ENCODE measurements at regions not wholly inside any gene's neighbourhood (a gene's known extent, or its start where the extent isn't known, plus 50 kb on each side); places are given as distances from the start of the nearest gene placed in this dataset.
A peak's percentile ranks its signal among the peaks of the same experiment; 100 is the strongest.
"Not testable (repeated sequence)": the region's sequence is repeated elsewhere in the genome, so short reads cannot be mapped to it uniquely, and the experiment has no call there.

DNA sequence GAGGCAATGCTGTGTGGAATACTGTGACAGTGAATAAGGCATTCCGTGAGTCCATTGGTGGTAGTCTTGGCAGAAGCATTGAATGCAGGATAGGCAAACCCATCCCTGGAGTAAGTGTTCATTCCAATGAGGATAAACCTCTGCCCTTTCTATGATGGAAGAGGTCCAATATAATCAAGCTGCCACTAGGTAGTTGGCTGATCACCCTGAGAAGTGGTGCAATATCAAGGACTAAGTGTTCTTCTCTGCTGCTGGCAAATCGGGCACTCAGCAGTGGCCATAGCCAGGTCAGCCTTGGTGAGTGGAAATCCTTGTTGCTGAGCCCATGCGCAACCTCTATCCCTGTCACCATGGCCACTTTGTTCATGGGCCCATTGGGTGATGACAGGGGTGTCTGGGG, 70.1 kb downstream of the FBXO4 start:
- DNase-seq (ENCODE audit: low read depth): no peak

DNA sequence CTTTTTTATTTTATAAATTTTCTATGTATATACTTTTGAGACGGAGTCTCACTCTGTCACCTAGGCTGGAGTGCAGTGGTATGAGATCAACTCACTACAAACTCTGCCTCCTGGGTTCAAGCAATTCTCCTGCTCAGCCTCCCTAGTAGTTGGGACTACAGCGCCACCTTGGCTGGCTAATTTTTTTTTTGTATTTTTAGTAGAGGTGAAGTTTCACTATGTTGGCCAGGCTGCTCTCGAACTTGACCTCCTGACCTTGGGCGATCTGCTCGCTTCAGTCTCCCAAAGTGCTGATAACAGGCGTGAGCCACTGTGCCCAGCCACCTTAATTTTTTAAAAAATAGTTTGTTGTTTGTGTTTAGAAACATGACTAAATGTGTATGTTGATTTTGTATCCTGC, 76.6 kb downstream of the FBXO4 start:
- no peak for DNase-seq (ENCODE audit: low read depth)

DNA sequence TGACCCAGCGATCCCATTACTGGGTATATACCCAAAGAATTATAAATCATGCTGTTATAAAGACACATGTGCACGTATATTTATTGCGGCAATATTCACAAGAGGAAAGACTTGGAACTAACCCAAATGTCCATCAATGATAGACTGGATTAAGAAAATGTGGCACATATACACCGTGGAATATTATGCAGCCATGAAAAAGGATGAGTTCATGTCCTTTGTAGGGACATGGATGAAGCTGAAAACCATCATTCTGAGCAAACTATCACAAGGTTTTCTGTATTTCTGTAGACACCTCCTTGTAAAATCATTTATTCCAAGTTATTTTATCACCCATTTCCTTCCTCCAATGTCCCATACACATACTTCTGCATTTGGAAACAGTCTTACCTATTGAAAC, 78.8 kb downstream of the FBXO4 start:
- DNase-seq (ENCODE audit: low read depth): not testable (repeated sequence)

DNA sequence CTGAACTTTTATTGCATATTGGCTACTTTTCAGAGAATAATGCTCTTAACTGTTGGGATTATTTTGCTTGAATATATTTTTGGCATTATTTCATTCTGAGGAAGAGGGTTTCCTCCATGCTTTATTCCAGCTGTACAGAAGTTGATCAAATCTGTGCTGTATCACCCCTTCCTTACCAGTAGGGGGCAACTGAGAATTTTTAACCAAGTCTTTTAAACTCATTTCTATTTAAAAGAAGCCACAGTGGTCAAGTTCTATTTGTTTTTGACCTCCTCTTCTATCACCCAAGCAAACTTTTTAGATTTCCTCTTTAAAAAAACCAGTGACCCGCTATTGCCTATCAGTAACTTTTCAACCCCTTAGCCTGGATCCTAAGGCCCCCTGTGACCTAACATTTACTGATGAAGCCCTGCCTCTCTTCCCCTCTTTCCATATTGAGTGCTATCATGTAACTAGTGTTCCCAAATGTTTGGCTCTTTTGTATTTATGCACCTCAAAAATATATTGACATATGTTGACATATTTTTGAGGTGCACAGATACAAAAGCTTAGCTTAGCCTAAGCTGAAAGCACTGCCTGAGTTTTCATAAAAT, 80.6 kb downstream of the FBXO4 start:
- peak; percentile 24 for DNase-seq (ENCODE audit: low read depth)

DNA sequence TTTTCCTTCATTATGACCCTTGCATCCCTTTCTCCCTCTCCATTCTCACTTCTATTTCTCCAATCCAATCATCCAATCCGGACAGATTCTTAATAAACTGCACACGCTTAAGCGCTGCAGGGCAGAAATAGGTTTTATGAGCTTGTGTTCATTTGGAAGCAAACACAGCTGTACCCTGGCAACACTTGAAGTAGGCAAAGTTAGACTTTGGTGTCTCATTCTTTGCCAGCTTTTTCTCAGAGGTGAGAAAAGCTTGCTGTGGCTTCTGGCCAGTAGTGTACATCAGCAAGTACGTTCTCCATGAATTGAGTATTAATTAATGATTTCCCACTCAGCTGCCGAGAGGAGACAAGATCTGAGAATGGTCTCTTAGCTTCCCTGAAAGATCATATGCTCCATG, 88.5 kb downstream of the FBXO4 start:
- DNase-seq (ENCODE audit: low read depth): no peak

DNA sequence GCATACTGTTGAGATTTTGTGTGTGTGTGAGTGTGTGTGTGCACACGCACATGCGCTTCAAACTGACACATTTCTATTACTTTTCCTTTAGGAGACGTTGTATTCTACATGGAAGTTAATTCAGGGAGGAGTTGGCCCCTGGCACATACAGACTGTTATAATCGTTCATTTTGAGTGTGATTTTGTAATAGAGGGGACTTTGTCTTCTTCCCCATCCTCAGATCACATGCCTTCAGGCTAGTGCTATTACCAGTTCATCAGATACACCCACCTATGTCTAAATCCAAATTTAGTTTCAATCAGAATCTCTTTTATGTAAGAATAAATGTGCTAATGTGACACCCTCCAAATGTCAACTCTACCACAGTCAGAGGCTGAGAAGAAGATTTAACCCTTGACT, 90.2 kb downstream of the FBXO4 start:
- DNase-seq (ENCODE audit: low read depth): no peak

DNA sequence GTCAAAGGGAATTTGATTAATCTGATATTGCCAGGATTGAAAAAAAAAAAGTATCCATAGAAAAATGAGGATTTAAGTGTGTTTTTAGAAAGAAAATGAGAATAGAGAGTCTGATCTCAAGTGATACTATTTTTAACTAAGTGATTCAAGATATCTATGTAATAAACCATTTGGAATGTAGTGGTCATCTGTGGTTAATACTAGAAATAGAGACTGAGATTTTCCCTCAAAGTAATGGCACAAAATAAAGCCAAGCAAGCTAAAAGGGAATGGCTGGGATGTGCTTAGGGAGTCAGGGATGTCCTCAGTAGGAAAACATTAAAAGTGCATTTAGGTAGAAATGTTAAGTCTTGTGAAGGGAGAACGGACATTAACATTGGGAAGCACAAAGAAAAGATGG, 90.6 kb downstream of the FBXO4 start:
- no peak for DNase-seq (ENCODE audit: low read depth)

DNA sequence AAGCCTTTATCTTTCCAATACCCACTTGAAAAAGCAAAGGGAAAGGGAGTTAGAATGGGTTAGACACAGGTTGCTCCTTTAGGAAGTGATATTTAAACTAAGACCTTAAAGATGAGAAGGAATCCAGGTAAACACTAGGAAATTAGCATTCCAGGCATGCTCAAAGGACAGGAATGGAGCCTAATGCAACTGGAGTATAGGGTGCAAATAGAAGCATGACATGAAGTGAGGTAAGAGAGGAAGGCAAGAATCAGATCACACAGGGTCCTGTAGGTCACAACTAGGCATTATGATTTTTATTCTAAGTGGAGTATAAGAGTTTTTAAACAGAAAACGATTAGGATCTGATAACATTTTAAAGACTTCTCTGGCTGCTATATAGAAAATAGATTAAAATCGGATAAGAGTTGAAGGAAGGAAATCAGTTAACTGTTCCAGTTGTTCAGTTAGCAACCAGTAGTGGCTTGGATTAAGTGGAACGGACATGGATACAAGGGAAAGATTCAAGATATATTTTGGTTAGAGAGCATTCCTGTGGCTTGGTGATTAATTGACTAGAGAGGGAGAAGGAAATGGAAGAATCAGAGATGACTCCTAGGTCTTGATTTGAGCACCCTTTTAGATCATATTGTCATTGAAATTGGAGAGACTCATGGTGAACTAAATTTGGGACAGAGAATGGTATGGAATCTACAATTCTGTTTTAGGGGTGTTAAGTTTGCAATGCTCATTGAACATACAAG, 95.9 kb downstream of the FBXO4 start:
- no peak for DNase-seq (ENCODE audit: low read depth)

DNA sequence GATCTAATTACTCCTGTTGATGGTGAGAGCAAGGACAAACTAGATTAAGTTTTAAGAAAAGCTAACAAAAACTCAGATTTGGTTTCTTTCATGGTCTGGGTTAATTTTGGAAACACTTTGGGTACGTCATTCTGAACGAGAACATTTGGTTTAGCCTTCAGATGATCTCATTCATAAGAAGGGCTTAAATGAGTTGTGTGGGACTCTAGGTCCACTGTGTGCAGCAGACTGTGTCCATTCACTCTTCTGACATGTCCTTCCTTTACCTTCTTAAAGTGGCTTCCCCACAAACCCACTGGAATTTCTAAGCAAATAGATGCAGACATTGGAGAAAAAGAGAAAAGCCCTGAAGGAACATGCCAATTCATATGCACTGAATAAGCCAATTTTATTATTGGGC, 96.8 kb downstream of the FBXO4 start:
- no peak for DNase-seq (ENCODE audit: low read depth)

DNA sequence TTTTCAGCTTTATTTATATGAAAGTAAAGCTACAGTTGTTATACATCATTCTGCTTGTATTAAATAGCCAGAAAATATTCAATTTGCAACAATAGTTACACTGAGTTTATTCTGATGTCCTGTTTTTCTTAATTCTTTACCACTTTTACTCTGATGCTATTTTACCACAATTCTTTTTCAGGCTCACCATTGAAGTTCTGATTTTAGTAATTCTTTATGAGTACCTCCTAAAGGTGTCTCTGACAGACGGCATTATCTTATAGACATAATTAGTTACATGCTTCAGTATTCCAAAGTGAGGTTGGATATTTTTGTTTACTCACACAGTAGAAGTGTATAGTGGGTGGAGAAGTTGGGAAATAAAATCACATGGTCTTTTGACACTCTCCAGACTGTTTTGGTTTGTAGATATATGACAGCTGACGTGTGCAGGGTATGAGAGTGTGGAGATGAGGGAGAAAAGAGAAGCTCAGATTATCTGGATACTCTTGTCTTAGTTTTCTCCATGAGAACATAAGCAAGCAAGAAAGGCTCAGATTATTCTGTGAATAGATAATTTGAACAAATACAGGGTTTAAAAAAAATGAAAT, 97.4 kb downstream of the FBXO4 start:
- DNase-seq (ENCODE audit: low read depth): no peak

DNA sequence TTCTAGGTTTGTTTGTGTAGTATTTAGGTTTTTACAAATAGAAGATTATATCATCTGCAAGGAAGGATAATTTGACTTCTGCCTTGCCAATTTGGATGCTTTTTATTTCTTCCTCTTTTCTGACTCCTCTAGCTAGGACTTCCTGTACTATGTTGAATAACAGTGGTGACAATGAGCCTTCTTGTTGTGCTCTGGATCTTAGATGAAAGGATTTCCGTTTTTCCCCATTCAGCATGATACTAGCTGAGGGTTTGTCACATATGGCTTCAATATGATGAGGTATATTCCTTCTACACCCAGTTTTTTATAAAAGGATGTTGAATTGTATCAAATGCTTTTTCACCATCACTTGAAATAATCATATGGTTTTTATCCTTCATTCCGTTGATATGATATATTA, 101.4 kb downstream of the FBXO4 start:
- DNase-seq (ENCODE audit: low read depth): no peak

DNA sequence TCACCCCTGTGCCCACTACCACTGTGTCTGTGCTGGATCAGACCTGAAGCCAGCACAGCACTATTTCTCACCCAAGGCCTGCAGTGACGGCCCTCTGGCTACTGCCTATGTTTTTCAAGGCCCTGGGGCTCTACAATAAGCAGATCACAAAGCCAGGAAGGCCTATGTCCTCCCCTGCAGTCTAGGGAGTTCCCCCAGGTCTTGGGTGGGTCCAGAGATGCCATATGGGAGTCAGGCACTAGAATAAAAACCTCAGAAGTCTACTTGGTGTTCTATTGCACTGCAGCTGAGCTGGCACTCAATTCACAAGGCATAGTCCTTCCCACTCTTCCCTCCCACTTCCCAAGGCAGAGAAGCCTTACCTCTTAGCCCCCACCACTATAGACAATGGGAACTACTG, 107.1 kb downstream of the FBXO4 start:
- no peak for DNase-seq (ENCODE audit: low read depth)

DNA sequence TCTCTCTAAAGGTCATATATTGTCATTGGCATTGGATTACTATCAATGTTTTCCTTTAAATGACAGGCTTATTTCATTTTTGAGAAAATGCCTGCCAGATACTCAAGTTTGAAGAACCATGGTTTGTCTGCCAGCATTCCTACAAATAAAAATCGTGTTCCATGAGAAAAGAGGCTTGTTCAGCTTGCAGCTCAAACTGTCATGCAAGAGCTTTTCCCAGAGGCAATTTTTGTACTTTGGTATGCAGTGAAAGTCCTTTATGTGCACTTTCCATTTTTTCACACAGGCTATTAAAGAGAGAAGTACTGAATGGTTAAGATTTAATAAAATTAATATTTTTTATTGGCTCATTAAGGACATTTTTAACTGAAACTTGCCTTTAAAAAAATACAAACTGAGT, 110.4 kb downstream of the FBXO4 start:
- DNase-seq (ENCODE audit: low read depth): no peak

DNA sequence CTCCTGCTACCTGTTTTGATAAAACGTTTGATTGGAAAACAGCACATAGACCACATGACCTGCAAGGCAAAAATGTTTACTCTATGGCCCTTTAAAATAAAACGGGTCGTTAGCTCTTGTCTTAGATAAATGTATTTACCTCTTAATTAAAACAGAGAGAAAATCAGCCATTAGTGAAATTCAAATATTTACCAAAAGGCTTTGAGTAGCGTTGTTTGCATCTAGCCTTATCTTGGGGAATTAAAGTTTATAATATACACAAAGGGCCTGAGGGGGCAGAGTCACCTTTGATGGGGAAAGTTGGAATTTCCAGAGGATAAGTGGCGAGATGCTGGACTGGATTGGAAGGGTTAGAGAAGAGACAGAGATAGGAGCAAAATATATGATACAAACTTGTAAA, 111.3 kb downstream of the FBXO4 start:
- no peak for DNase-seq (ENCODE audit: low read depth)

DNA sequence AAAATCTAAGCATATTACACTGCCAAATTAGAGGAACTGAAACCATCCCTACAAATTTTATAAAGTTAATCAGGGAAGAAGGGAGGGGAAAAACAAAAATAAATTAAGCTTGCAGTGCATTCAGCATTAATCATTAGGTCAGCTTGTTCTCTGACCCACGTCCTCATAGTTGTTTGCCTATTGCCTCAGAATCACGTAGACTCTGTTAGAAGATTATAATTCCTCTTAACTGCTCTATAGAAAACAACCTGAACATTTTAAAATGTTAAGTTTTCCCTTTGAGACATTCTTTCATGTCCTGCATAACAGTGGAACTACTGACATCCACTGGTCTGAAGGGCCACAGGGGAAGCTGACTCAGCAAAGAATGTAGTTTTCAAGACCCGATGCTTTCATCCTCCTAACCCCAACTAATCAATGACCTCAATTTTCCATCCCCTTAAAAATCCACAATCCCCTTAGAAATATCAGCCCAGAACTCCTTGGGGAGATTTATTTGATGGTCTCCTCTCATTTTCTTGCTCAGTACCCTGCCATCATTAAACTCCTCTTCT, 112.4 kb downstream of the FBXO4 start:
- DNase-seq (ENCODE audit: low read depth): no peak

DNA sequence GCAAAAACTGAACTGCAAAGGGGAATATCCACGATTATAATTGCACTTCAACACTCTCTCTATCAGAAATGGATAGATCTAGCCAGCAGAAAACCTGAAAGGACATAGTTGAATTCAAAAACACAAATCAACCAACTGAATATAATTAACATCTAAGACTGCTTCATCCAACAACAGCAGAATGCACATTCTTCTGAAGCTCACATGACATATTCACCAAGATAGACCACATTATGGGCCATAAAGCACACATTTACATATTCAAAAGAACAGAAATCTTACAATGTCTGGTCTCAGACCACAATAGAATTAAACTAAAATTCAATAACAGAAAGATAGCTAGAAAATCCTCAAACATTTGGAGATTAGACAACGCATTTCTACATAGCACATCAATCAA, 118.3 kb downstream of the FBXO4 start:
- no peak for DNase-seq (ENCODE audit: low read depth)

DNA sequence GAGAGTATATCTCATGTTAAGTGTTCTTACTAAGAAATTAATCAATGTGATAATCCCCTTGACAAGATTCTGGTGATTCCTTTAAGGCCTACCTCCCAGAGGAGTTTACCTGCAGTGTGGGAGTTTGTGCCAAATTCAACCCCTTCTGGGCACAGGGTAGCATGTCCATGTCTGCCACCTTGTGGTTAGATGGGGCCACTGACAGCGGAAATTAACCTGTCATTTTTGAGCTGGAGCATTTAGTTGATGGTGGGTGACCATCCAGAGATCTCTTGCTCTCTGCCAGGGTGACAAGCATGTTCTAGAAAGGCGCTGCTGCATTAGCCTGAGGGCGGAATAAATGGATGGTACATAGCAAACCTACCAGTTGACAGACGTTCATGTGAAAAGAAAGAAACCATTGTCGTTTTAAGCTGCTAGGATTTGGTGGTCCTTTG, 132.2 kb downstream of the FBXO4 start:
- no peak for DNase-seq (ENCODE audit: low read depth)

DNA sequence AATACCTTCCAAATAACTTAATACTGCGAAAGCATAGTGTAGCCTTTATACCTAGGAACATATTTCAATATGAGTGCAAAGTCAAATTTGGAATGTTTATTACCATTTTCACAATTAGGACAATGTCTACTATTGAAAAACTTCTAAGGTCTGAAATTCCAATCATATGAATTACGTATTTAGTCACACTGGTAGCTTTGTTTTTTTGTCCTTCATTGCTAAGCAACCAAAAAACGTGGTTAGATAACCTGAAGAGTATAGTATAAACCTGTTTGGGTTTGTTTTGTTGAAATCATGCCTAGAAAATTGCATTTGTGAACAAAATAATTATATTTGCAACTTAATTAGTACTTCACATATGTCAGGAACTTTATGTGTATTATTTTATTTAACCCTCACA, 134.2 kb downstream of the FBXO4 start:
- no peak for DNase-seq (ENCODE audit: low read depth)

DNA sequence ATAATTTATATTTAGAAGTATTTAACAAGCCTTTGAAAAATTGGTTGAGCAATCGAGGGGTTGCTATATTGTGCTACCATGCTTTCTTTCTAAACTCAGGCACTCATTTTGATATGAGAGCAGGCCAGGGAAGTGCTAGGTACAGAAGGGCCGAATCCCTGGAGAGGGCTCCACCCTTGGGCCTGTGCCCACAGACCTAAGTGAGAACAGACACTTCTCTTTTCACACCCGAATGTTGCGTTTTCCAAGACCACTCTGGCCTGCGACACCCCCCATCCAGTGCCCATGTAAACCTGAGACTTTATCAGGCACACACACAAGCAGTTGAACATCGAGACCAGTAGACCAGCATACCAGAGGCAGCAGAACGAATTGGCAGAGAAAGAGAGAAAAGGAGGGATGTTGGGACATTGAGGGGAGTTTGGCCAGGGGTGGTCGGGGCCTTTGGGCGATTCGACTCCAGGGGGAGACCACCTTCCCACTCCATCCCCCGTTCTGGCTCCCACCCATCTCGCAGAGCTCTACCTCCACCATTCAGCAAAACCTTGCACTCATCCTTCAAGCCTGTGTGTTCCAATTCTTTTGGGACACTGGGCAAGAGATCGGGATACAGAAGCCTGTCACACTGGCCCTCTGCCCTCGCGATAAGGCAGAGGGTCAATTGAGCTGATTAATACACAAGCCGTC, 134.8 kb downstream of the FBXO4 start:
- DNase-seq (ENCODE audit: low read depth): no peak

DNA sequence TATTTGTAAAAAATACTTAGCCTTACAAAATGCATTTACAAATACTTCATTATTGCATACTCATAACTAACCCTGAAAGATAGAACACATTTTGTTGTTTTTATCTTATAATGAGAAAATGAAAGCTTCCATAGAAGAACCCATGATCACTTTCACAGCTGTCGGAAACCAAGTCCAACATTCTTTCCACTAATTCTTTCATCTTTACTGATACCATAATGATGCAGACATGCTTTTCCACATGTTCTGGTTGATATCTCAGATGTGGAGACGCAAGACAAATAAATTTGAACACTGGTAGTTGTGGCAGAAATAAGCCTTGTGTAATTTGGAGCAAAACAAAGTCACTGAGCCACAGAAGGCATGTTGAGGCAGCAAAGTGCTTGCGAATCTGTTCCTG, 136.0 kb downstream of the FBXO4 start:
- no peak for DNase-seq (ENCODE audit: low read depth)

DNA sequence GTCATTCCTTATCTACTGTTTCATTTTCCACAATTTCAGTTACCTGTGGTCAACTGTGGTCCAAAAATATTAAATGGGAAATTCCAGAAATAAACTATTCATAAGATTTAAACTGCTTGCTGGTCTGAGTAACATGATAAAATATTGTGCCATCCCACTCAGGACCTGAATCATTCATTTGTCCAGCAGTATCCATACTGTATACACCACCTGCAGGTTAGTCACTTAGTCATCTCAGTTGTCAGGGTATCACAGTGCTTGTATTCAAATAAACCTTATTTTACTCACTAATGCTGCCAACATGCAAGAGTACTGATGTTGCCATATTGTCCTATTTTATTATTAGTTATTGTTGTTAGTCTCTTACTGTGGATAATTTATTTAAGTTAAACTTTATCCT, 139.7 kb downstream of the FBXO4 start:
- no peak for DNase-seq (ENCODE audit: low read depth)

DNA sequence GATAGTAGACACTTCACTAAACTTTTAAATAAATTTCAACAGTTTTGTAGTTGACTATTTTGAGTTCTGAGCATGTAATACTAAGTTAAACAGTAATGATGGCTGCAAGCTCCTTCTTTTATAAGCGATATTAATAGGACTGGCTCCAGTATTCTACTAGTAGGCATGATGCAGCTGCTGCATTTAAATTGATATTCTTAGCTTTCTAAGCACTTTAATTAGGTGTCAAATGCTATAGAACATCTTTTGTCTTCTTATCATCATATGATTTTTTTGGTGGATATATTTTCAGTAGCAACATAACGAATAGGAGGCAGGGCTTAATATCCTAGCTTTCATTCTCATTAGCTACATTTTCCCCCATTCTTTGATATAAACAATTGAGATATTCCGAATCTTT, 141.1 kb downstream of the FBXO4 start:
- no peak for DNase-seq (ENCODE audit: low read depth)

DNA sequence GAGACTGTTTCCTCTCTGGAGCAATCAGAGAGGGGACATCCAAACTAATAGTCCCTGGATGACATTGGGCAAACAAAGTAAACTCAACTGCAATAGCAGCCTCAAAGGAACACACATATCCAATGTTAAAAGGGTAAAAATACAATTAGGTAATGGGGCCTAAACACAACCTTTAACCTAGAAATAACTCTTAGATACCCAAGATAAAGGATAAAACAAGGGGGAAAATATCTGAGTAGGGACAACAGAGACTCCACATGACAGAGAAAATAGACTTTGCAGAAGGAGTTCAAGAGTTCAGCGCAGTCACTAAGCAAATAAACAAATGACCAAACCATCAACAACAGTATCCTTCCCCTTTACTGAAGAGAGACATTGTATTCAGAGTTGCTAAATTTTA, 149.3 kb downstream of the FBXO4 start:
- no peak for DNase-seq (ENCODE audit: low read depth)
